HG02981 (cell line): ENCODE measurements at regions not wholly inside any gene's neighbourhood (a gene's known extent, or its start where the extent isn't known, plus 50 kb on each side); places are given as distances from the start of the nearest gene placed in this dataset.
"Not testable (repeated sequence)": the region's sequence is repeated elsewhere in the genome, so short reads cannot be mapped to it uniquely, and the experiment has no call there.

Experiments used
- ATAC-seq: cut with Tn5 transposase; IDR thresholded peaks from one replicate; pipeline ENCODE4 v1.9.1; 2021; ENCODE audit warnings: mild to moderate bottlenecking, moderate library complexity; ENCODE audit not compliant: unreplicated experiment

DNA sequence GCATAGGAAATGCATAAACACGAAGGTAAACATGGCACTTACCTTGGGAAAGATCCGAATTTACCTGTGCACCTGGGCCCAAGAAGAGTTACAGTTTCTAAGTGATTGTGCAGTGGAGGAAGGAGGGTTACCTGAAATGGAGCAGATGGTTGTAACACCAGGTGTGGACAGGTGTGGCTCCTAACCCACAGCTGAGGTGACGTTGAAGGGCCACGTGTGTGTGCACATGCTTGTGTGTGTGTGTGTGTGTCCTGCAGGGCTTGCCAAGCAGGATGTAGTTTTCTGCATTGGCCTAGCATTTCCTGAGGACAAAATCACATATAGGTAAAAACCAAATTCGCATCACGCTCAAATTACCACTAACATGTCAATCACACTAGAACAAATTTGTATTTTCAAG lies 240.8 kb downstream of the ANKRD60 start:
- ATAC-seq, result no peak

- no peak for ATAC-seq
Measured at GRCh38 chr20:57986666-57987065, 241.8 kb downstream of the ANKRD60 start.

- no peak for ATAC-seq
Measured at GRCh38 chr20:57985278-57985677, 243.2 kb downstream of the ANKRD60 start.

- no peak for ATAC-seq
Measured at GRCh38 chr20:57983082-57983481, 245.4 kb downstream of the ANKRD60 start.

DNA sequence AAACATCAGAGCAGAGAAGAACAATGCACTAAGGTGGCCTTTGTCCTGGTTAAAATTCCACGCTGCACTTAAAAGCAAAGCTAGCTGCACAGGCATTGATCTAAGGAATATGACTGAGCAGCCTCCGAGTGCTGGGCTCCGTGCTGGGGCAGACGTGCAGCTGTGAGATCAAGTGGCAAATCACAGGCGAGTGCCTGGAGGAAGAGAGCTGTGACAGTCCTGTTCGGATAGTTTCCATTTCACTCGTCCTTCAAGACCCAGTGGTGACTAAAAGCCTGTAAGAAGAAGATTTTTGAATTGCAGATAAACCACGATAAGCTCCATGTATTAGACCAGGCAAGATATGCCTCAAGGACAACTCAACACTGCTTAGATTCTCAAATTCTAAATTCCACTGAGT lies 247.9 kb downstream of the ANKRD60 start:
- ATAC-seq, result no peak

DNA sequence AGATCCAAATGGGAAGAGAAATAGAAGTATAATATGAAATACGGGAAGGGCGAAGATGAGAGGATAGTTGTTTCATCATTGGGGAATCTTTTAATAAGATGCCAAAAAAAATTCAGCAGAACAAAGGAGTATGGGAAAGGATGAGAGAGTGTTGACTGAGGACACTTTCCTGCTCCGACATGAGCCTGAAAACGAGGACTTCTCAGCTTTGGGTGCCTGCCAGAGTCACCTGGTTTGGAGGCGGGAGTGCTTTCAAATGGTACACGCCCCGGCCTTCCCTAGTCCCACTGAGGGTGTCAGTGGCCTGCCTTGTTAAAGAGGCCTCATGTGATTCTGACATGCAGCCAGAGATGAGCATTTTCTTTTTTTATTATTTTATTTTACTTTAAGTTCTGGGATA lies 250.9 kb downstream of the ANKRD60 start:
- ATAC-seq, result no peak

GRCh38 chr20:57977141-57977540 lies 251.3 kb downstream of the ANKRD60 start:
- no peak for ATAC-seq

GRCh38 chr20:57974863-57975262 lies 253.6 kb downstream of the ANKRD60 start:
- ATAC-seq, result no peak

DNA sequence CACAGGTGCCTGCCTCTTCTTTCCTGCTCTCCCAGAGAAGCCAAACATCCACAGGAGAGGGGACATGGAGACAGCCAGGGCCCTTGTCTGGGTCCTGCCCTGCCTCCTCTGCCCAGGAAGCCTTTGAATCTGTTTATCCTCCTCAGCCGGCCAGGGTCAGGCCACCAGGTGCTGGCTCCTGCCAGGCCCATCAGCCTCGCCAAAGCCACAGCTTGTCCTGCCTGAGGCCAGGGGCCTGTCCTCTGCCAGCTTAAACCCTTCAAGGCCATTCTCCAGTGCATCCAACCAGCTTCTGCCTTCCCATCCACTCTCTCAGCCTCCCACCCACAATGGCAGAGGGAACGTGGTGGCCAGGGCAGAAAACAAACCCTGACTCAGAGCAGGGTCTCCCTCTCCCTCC lies 254.6 kb downstream of the ANKRD60 start:
- ATAC-seq, result no peak

DNA sequence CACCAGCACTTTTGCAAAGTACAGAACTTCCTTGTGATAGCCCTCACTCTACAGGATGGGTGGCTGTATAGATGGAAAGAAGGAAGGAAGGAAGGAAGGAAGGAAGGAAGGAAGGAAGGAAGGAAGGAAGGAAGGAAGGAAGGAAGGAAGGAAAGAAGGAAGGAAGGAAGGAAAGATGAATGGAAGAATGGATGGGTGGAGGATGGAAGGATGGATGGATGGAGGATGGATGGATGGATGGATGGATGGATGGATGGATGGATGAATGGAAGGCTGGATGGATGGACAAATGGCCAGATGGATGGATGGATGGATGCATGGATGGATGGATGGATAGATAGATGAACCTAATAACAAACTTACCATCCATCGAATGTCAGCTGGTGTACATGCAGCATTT lies 256.9 kb downstream of the ANKRD60 start:
- ATAC-seq, result not testable (repeated sequence)

DNA sequence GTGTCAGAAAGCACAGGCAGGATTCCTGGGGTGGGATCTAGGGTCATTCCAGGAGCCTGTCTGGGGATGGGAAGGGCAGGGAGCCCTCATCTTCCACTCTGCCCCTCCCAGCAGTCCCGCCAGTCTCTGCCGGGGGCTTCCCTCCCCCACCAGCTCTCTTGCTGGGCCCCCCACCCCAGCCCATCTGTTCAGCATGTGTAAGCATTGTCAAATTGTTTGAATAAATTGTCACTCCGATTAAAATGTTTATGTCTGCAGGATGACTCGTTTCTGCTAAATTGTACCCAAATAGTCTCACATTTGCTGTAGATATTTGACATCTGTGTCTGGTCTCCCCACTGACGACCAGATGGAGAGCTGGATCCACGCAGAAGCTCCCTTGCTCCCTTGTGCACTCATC lies 257.6 kb downstream of the ANKRD60 start:
- ATAC-seq, result no peak

DNA sequence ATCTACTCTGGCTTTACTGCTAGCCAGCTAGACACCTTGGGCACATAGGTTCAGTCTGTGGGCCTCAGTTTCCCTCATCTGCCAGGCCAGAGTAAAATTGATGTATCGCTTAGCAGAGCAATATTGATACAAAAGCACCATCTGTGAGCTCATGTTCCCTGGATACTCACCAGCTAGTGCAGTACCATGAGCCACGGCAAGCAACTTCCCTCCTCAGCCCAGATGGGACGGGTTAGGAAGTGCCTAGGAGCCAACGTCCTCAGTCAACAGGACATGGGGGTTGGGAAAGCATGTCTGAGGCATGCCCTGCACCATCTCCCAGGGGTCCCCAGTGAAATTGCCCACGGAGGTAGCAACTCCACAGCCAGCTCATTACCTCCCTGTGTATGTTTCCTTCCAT lies 258.3 kb downstream of the ANKRD60 start:
- no peak for ATAC-seq

- no peak for ATAC-seq
Measured at GRCh38 chr20:57968120-57968519, 258.3 kb upstream of the PMEPA1 start.

DNA sequence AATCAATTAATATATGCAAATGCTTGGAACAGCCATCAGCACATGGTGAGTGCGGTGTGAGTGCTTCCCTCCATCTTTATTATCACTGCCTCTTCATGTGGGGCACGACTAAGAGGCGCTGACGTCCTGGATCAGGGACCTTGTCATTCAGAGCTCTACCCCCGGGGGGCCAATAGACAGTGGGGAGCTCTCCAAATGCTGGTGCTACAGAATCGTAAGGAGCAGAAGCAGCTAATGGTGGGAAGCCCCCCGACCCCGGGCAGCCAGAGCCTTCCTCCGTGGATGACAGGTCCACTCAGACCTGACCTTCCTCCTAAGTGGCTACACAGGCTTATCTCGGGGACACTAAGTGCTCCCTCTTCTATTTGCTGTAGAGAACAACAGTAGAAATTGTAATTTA lies 257.5 kb upstream of the PMEPA1 start:
- no peak for ATAC-seq

DNA sequence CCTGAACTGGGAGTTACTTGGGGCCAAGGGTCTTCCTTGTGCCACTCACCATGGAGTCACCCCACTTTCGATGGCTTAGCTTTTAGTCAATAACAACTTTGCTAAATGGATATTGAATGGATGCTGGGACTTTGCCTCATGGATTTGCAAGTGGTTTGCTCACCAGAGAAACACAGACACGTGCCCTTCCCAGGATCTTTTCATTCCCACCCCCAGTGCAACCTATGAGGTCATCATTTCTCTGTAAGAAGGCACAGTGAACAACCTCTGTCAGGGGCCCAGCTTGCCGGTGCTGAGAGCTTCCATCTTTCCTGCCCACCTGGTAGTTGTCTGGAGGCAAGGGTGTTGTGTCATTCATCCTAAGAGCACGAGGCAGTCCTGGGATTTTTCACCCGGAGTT lies 256.8 kb upstream of the PMEPA1 start:
- no peak for ATAC-seq

- ATAC-seq, result no peak
Measured at GRCh38 chr20:57965441-57965840, 255.6 kb upstream of the PMEPA1 start.

DNA sequence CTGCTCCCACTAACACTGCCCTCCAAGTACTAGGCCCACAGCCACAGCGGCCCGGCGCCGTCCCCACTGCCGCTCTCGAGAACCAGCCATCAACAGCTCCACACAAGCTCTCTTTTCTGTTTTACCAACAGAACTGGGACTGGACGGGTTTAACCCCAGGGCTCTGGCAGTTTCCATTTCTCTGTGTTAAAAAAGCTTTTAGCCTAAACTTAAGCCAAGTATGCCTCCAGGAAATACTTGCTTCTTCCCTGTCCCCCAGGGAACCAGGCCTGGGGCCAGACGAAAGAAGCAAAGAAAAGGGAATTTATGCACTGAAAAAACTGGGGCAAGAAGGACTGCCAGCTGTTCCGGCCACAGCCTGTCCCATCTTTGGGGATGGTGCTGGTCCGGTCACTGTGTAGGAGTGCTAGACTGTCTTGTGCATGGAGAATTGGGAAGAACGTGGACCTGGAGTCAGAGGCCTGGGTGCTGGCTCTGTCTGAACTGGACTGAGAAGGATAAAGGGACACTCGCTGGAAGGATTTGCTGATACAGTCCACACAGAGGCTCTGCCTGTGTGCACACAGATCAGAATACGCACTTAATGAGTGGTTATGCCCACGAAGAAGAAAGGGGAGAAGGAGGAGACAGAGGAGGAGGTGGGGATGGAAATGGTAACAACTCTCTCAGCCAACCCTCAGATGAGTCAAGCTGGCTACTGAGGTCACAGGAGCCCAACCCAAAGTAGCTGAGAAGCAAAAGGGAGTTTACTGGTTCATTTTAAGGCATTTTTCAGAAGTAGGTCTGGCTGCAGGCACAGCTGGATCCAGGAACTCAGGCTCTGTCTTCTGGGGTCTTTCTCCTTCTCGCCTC lies 254.4 kb upstream of the PMEPA1 start:
- ATAC-seq, result no peak

DNA sequence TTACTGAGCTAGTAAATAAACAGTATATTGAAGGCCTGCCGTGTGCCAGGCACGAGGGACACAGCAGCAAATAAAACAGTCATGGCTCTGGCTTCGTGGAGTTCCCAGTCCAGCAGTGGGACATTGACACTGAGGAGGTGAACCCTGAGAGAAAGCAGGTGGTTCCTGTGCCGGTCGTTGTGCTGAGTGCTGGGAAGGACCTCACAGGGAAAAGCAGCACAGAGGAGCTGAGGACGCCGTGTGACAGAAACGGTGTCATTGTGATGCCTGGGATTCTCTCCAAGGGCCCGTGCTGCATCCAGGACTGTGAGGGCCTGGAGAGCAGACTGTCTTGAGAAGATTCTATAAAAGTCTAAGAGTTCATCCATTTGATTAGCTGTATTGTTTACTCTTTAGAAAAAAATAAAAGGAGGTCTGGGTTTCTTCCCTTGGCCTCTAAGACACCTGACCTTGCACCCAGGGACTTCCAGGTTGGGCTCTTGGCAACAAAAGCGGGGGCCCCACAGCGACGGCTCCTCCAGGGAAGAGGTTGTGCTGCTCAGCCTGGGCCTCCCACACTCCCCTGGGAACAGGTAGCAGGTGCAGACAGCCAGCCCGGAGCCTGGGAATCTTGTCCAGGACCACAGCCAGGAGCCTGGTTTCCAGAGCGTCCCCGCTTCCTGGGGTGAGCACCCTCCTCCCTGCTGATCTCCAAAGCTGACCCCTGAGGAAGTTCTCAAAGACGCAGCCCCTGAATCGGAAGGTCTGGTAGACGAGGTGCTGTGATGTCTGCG lies 251.2 kb upstream of the PMEPA1 start:
- ATAC-seq, result no peak

- no peak for ATAC-seq
Measured at GRCh38 chr20:57959589-57959988, 249.8 kb upstream of the PMEPA1 start.

GRCh38 chr20:57959018-57959417 lies 249.2 kb upstream of the PMEPA1 start:
- ATAC-seq, result no peak

DNA sequence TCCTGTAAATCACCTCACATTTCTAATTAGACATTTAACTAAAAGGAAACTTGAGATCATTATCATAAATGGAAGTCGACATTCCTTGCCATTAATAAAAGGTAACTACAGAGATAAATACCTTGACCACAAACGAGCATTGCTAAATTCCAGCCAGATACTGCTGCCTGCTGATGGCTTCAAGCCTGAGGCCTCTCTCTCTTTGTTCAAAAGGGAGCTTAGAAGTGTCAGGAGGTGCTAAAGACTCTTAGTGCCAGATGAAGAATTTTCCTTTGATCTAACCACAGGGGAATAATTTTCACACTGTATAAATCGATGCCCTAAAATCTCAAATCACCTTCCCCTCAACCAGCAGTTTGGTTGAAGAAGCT lies 248.2 kb upstream of the PMEPA1 start:
- no peak for ATAC-seq

- no peak for ATAC-seq
Measured at GRCh38 chr20:57957411-57958049, 247.7 kb upstream of the PMEPA1 start.
